PC-3 (cell line): ENCODE measurements at regions not wholly inside any gene's neighbourhood (a gene's known extent, or its start where the extent isn't known, plus 50 kb on each side); places are given as distances from the start of the nearest gene placed in this dataset.

ENCODE experiments used
- ATAC-seq: fragments of 200-7000 bp; cut with Tn5 transposase; 2 replicates; pipeline ENCODE4 v1.9.1; 2020; ENCODE audit warnings: mild to moderate bottlenecking, moderate library complexity
- BruUV-seq: library from RNA; stranded (reverse); fragments of 400-500 nt; replicated peaks from 2 replicates; lab custom pipeline; 2021; lab: Mats Ljungman, UMichigan
- CTCF ChIA-PET: fragments of 300-600 bp; sonication (Branson Sonifier 250); formaldehyde crosslinking; loops from one replicate; lab custom pipeline; 2022; ENCODE audit warnings: antibody characterized with exemption; lab: Charles Lee
- POLR2A ChIA-PET: fragments of 300-600 bp; sonication (Branson Sonifier 250); formaldehyde crosslinking; loops from one replicate; lab custom pipeline; 2022; ENCODE audit warnings: antibody characterized with exemption; ENCODE audit not compliant: unreplicated experiment; lab: Charles Lee
- DNase-seq: peaks from one replicate; pipeline ENCODE4 v3.0.0-alpha.2; 2015
- H2AFZ ChIP-seq: fragments of 300-600 bp; sonication (generic); 2 replicates; pipeline ENCODE4 v1.6.0; 2016; ENCODE audit warnings: antibody characterized with exemption, low read length
- H3F3A ChIP-seq: fragments of 300-600 bp; sonication (generic); one replicate; pipeline ENCODE4 v1.6.0; 2017; ENCODE audit warnings: antibody characterized with exemption, low read length, control low read depth, mild to moderate bottlenecking; ENCODE audit not compliant: unreplicated experiment
- H3K27ac ChIP-seq: fragments of 300-600 bp; sonication (generic); 2 replicates; pipeline ENCODE4 v1.5.1; 2016; ENCODE audit warnings: mild to moderate bottlenecking, low read length
- H3K27me3 ChIP-seq: fragments of 300-600 bp; sonication (generic); 2 replicates; pipeline ENCODE4 v1.6.1; 2016; ENCODE audit warnings: low read length, mixed read lengths
- H3K36me3 ChIP-seq: fragments of 300-600 bp; sonication (generic); 2 replicates; pipeline ENCODE4 v1.6.1; 2016; ENCODE audit warnings: low read depth, mixed run types, low read length, mixed read lengths
- H3K4me1 ChIP-seq: fragments of 300-600 bp; sonication (generic); 2 replicates; pipeline ENCODE4 v1.5.1; 2016; ENCODE audit warnings: low read length; ENCODE audit not compliant: insufficient read depth
- H3K4me2 ChIP-seq: fragments of 300-600 bp; sonication (generic); 2 replicates; pipeline ENCODE4 v1.6.0; 2016; ENCODE audit warnings: low read length
- H3K4me3 ChIP-seq: fragments of 300-600 bp; sonication (generic); 2 replicates; pipeline ENCODE4 v1.5.1; 2016; ENCODE audit warnings: mild to moderate bottlenecking, low read length, mixed read lengths
- H3K79me2 ChIP-seq: fragments of 300-600 bp; sonication (generic); 2 replicates; pipeline ENCODE4 v1.6.1; 2017; ENCODE audit warnings: low read length, mixed read lengths
- H3K9ac ChIP-seq: fragments of 300-600 bp; sonication (generic); 2 replicates; pipeline ENCODE4 v1.6.0; 2016; ENCODE audit warnings: mild to moderate bottlenecking, low read length
- H3K9me2 ChIP-seq: fragments of 300-600 bp; sonication (generic); replicated peaks from 2 replicates; pipeline ENCODE4 v1.6.1; 2016; ENCODE audit warnings: mixed run types, low read length, mixed read lengths
- H3K9me3 ChIP-seq: fragments of 300-600 bp; sonication (generic); 2 replicates; pipeline ENCODE4 v1.6.1; 2016; ENCODE audit warnings: low read length, mixed read lengths
- H4K20me1 ChIP-seq: fragments of 300-600 bp; sonication (generic); 2 replicates; pipeline ENCODE4 v1.6.1; 2016; ENCODE audit warnings: low read length, mixed read lengths
- CTCF ChIP-seq: fragments of 300-600 bp; sonication (generic); conservative IDR thresholded peaks from 2 replicates; pipeline ENCODE4 v1.5.1; 2017; ENCODE audit warnings: antibody characterized with exemption, low read depth, mild to moderate bottlenecking, low read length
- EZH2 ChIP-seq: fragments of 300-600 bp; sonication (generic); IDR thresholded peaks from one replicate; pipeline ENCODE4 v1.6.1; 2017; ENCODE audit warnings: antibody characterized with exemption, mild to moderate bottlenecking, low read length; ENCODE audit not compliant: unreplicated experiment
- EZH2phosphoT487 ChIP-seq: fragments of 300-600 bp; sonication (generic); IDR thresholded peaks from 2 replicates; pipeline ENCODE4 v1.6.1; 2018; ENCODE audit warnings: mild to moderate bottlenecking, antibody characterized with exemption, low read length, borderline replicate concordance
- intact Hi-C: fragments of 100-400 bp; cut with micrococcal nuclease; formaldehyde crosslinking; loops from 2 replicates; pipeline ENCODE4 v1.9.0; 2023

GRCh38 chr11:109853156-109853776 lies 239.9 kb upstream of the ZC3H12C start:
- Histone ChIP-seq H2AFZ (no peak overlapping the region), H4K20me1 (no peaks in the 10 kb centered on the region), H3K4me2 (no peak overlapping the region), H3K9me2 (no peaks in the 10 kb centered on the region), H3K4me1 (peaks cover 12% of the 10 kb centered on the region), H3K36me3 (no peaks in the 10 kb centered on the region), H3K9me3 (no peaks in the 10 kb centered on the region), H3K27ac (no peak overlapping the region), H3K79me2 (no peaks in the 10 kb centered on the region), H3K27me3 (no peaks in the 10 kb centered on the region), H3K4me3 (no peak overlapping the region), H3F3A (no peaks in the 10 kb centered on the region), H3K9ac (no peak overlapping the region)
- DNase-seq (peak; percentile 88), ATAC-seq (peak; percentile 57)
- POLR2A ChIA-PET = no interaction called here
- TF ChIP-seq EZH2 = no peak
- peak; percentile 94 for TF ChIP-seq CTCF
- CTCF ChIA-PET = interaction anchor here (0.5 to 1.1 kb wide), 5 partner anchors 12 to 1844 kb away, joined by 3 to 15 read pairs (median 5); partner anchors contain the start of gene CUL5
- intact Hi-C loops = loop anchor here (1.0 to 10.0 kb wide), 8 partner anchors 86 to 1158 kb away; no protein-coding TSS in a partner anchor
- BruUV-seq = no TSS peak

- Histone ChIP-seq H3F3A (no peaks in the 10 kb centered on the region), H2AFZ (no peak overlapping the region), H3K36me3 (no peaks in the 10 kb centered on the region), H3K9ac (no peak overlapping the region), H3K79me2 (no peaks in the 10 kb centered on the region), H3K9me3 (no peaks in the 10 kb centered on the region), H3K4me3 (no peak overlapping the region), H3K27ac (no peak overlapping the region), H3K4me1 (peaks cover 15% of the 10 kb centered on the region), H3K4me2 (no peak overlapping the region), H4K20me1 (no peaks in the 10 kb centered on the region), H3K9me2 (no peaks in the 10 kb centered on the region), H3K27me3 (no peaks in the 10 kb centered on the region)
- BruUV-seq = no TSS peak
- no peak for TF ChIP-seq EZH2
- TF ChIP-seq EZH2phosphoT487 = no peak
- no peak for TF ChIP-seq CTCF
- ATAC-seq (no peak), DNase-seq (no peak)
- ChIA-PET POLR2A (no interaction called here), CTCF (interaction anchor here (0.6 to 1.1 kb wide), 2 partner anchors 85 kb away, joined by 3 read pairs; no protein-coding TSS in a partner anchor)
- intact Hi-C loops = loop anchor here (5.0 to 10.0 kb wide), 3 partner anchors 127 to 1160 kb away; no protein-coding TSS in a partner anchor
These were observed 238.5 kb upstream of the ZC3H12C start for GRCh38 chr11:109854731-109855130.

GRCh38 chr11:109856928-109857327 lies 236.3 kb upstream of the ZC3H12C start:
- CTCF ChIA-PET = no interaction called here
- H3K4me2 ChIP-seq = no peak overlapping the region
- no TSS peak for BruUV-seq
- no peaks in the 10 kb centered on the region for H3K79me2 ChIP-seq
- H3K9ac ChIP-seq = no peak overlapping the region
- POLR2A ChIA-PET = interaction anchor here (0.6 kb wide), 1 partner anchor 36 kb away, joined by 3 read pairs; no protein-coding TSS in a partner anchor
- no peak overlapping the region for H3K27ac ChIP-seq
- intact Hi-C loops = loop anchor here (10.0 kb wide), 1 partner anchor 1162 kb away; no protein-coding TSS in a partner anchor
- no peaks in the 10 kb centered on the region for H3K9me3 ChIP-seq
- H3K36me3 ChIP-seq = no peaks in the 10 kb centered on the region
- ATAC-seq (no peak), DNase-seq (no peak)
- H3F3A ChIP-seq = no peaks in the 10 kb centered on the region
- H3K4me3 ChIP-seq = no peak overlapping the region
- peaks cover 9% of the 10 kb centered on the region for H3K4me1 ChIP-seq
- no peaks in the 10 kb centered on the region for H3K27me3 ChIP-seq
- no peak for TF ChIP-seq EZH2phosphoT487
- TF ChIP-seq EZH2 = no peak
- TF ChIP-seq CTCF = no peak
- no peak overlapping the region for H2AFZ ChIP-seq
- 0 out of 2 replicates have a peak, but pooled peaks cover 4% of the 10 kb centered on the region for H3K9me2 ChIP-seq
- no peaks in the 10 kb centered on the region for H4K20me1 ChIP-seq
